Motor neuron (in vitro differentiated cells): ENCODE measurements at regions not wholly inside any gene's neighbourhood (a gene's known extent, or its start where the extent isn't known, plus 50 kb on each side); places are given as distances from the start of the nearest gene placed in this dataset.
"Not testable (repeated sequence)": the region's sequence is repeated elsewhere in the genome, so short reads cannot be mapped to it uniquely, and the experiment has no call there.

Experiments
- ATAC-seq, 8 experiments: fragments of 200-7000 bp; cut with Tn5 transposase; replicated peaks in 6 of 8; 2 replicates each; pipeline ENCODE4 v1.8.0; 2021; ENCODE audit warnings: mild to moderate bottlenecking in 8 of 8, moderate library complexity in 8 of 8
- H3K27ac ChIP-seq, 2 donors: fragments of 250-450 bp; sonication (Bioruptor Pico); 2 replicates each; pipeline ENCODE4 v1.9.0; 2021; ENCODE audit warnings: antibody characterized with exemption in 2 of 2, mild to moderate bottlenecking in 2 of 2, moderate library complexity in 1 of 2
- H3K4me1 ChIP-seq, 2 donors: fragments of 250-450 bp; sonication (Bioruptor Pico); replicated peaks in 1 of 2; 2 replicates each; pipeline ENCODE4 v1.6.1; 2021; ENCODE audit warnings: antibody characterized with exemption in 2 of 2, mild to moderate bottlenecking in 2 of 2, moderate library complexity in 1 of 2
- H3K4me3 ChIP-seq, 5 donors: fragments of 250-450 bp; sonication (Bioruptor Pico); 2 replicates each; pipeline ENCODE4 v1.9.0; 2021; ENCODE audit warnings: antibody characterized with exemption in 5 of 5, mild to moderate bottlenecking in 5 of 5, moderate library complexity in 4 of 5
- WGBS, 10 experiments: fragments of 450-650 bp; shearing (Covaris generic); methylation state at CpG; one replicate each; pipeline ENCODE4 v1.0.0; 2022; 5-methylcytosine and 5-hydroxymethylcytosine counted together
- in situ Hi-C, 9 experiments: fragments of 400-800 bp; cut with MboI; loops; one replicate each; pipeline ENCODE4 v1.15.0; 2021; ENCODE audit warnings: low sequenced_read_pairs in 9 of 9, low pct_unique_long_range_greater_than_20kb in 2 of 9; ENCODE audit not compliant: unreplicated experiment in 9 of 9

DNA sequence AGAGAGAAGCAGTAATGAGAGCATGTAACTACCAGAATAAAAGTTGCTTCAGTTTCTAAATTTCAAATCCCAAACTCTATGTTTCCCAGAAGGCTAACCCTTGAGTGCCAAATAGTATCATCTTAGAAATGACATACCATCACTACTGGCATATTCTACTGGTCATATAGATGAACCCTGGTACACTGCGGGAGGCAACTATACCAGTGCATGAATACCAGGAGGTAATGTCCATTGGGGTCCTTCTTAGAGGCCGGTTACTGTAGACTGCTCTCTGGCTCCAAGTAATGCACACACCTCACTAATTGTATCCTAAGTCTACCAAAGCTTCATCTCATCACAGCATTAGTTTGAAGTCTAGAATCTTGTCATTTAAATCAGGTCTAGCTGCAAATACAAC is 108.6 kb upstream of the MSMB start:
- in situ Hi-C loops, H3K4me3 ChIP-seq, H3K4me1 ChIP-seq, H3K27ac ChIP-seq, ATAC-seq: not testable (repeated sequence)
- 29 to 100% (median 100%) methylated on average over 1 to 2 of the region's 2 CpGs; no CpG with 5 or more reads in 3 of the 10 experiments for WGBS, 10 experiments

DNA sequence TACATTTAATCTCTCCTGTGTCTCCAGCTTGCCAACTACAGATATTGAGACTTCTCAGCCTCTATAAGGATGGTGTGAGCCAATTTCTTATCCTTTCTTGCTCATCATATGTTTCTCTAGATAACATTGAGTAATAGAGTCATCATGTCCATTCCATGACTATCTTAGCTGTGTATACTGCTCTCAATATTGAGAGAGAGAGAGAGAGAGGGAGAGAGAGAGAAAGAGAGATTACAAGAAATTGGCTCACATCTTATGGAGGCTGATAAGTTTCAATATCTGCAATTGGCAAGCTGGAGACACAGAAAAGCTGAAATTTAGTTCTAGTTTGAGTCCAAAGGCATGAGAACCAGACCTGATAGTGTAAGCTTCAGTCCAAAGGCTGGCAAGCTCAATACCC is 110.8 kb upstream of the MSMB start:
- in situ Hi-C loops, H3K4me1 ChIP-seq, H3K27ac ChIP-seq, H3K4me3 ChIP-seq, ATAC-seq: not testable (repeated sequence)

DNA sequence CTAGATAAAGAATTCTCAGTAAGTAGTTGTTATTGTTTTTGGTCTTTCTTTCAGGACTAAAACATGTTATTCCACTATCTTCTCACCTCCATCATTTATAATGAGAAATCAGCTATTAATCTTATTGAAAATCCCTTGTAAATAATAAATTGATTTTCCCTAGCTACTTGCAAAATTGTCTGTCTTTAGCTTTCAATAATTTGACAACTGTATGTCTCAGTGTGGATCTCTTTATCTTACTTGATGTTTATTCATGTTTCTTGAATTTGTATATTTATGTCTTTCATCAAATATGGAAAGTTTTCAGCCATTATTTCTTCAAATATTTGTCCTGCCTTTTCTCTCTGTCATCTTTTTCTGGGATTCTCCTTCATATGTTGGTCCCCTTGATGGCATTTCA is 117.1 kb upstream of the ANTXRL start:
- Histone ChIP-seq H3K27ac (no peak overlapping the region), H3K4me3 (no peak overlapping the region), H3K4me1 (no peaks in the 10 kb centered on the region)
- ATAC-seq, result no peak
- in situ Hi-C loops, result no loop called here

DNA sequence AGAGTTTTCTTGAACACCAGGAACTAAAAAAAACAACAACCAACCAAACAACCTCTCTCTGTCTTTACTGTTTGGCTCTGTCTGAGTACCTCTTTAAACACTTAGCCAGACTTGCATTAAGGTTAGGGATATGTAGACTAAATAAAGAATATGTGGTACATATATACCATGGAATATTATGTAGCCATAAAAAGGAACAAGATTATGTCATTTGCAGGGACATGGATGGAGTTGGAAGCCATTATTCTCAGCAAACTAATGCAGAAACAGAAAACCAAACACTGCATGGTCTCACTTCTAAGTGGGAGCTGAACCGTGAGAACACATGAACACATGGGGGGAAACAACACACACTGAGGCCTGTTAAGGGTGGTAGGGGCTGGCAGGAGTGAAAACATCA is 116.0 kb upstream of the ANTXRL start:
- WGBS, 10 experiments, result 13 to 100% (median 76%) methylated on average over 1 of the region's 1 CpG; no CpG with 5 or more reads in 4 of the 10 experiments
- in situ Hi-C loops, result no loop called here
- no peak overlapping the region for H3K27ac ChIP-seq
- no peak overlapping the region for H3K4me3 ChIP-seq
- no peaks in the 10 kb centered on the region for H3K4me1 ChIP-seq
- no peak for ATAC-seq

DNA sequence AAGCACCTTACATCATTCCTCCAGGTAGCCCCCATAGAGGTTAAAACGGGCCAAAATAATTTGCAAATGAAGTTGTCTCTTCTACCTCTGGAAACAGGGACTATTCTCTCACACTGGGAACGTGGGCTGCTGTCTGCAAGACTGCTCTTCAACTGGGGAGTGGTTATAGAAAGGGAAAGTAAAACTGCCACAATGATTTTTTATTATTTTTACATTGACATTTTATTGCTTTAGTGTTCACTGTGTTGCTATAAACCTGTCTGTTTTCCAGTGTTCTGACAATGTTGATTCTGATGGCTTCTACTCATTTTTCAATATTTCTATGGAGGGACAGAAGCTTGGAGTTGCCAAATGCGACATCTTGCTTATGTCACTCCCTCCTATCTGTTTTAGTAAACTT is 115.1 kb upstream of the ANTXRL start:
- Histone ChIP-seq H3K27ac (no peak overlapping the region), H3K4me3 (no peak overlapping the region), H3K4me1 (no peaks in the 10 kb centered on the region)
- 0 to 82% (median 33%) methylated on average over 1 to 3 of the region's 3 CpGs; no CpG with 5 or more reads in 1 of the 10 experiments for WGBS, 10 experiments
- in situ Hi-C loops, result no loop called here
- peak in 1 of 8 experiments; percentile 21 for ATAC-seq

DNA sequence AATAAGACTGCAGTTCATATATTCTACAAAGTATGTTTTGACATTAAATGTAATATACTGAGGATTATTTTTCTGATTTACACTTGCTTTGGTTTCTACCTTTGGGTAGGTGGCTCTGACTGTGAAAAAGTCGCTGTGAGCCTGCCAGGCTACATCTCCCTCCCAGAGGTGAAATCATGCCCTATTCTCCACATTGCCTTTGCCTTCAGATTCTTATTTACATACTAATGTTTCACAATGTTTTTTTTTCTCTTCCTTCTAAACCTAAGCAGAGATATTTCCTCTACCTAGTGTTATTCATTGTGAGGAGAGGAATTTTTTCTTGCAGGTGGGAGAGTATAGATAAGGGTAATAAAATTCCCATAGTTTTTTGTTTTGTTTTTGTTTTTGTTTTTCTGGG is 111.5 kb upstream of the ANTXRL start:
- 0 to 67% (median 50%) methylated on average over 1 of the region's 1 CpG; no CpG with 5 or more reads in 3 of the 10 experiments for WGBS, 10 experiments
- Histone ChIP-seq H3K4me3 (no peak overlapping the region), H3K27ac (no peak overlapping the region), H3K4me1 (no peaks in the 10 kb centered on the region)
- in situ Hi-C loops, result no loop called here
- ATAC-seq, result no peak

DNA sequence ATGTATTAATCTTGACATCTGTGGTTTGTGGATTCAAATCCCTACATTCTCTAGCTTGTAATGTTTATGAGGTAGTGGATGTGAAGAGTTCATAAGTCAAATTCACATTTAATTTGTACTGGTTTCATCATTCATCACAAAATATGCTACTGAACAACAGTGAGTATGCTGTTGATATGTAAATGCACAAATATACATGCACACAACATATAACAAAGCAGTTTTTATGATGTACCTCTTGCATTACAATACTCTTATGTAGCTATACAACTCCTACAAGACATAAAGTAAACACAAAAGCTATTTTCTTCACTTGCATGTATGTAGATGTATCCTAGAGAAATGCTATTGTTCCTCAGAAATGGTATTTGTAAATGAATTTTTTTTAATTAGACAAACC is 111.0 kb upstream of the ANTXRL start:
- no peak for ATAC-seq
- no peak overlapping the region for H3K4me3 ChIP-seq
- no peaks in the 10 kb centered on the region for H3K4me1 ChIP-seq
- in situ Hi-C loops, result no loop called here
- H3K27ac ChIP-seq, result no peak overlapping the region

DNA sequence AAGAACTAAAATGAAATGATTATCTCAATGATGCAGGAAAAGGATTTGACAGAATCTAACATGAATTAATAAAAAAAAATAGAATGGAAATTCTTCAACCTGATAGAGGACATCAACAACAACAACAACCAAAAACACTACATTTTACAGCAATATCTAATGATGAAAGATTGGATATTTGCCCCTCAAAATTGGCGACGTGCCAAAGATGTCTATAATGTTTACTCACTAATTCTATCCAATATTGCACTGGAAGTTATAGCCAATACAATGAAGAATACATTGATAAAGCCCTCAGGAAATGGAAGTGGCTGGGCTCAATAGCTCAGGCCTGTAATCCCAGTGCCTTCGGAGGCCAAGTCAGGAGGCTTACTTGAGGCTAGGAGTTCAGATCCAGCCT is 99.4 kb upstream of the ANTXRL start:
- not testable (repeated sequence) for ATAC-seq

DNA sequence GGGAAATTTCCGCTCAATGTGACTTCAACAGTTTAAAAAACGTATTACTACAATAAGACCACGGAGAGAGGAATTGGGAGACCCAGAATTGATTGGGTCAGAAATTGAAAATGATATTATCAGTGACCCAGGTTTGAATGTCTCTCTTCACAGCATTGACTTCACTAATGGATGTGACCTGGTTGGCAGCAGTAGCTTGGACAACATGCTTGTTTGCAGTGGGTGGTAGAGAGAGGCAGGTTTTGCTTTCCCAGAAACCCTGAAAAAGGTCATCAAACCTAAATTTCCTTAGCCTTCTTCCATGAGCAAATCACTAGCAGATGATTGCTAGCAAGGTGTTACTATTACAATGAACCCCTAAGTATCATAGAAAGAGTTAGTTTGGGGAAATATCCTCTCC is 89.7 kb upstream of the ANTXRL start:
- Histone ChIP-seq H3K4me3 (no peak overlapping the region), H3K27ac (no peak overlapping the region), H3K4me1 (no peaks in the 10 kb centered on the region)
- no peak for ATAC-seq
- in situ Hi-C loops, result no loop called here
- WGBS, 10 experiments, result 22 to 100% (median 71%) methylated on average over 1 to 3 of the region's 3 CpGs

More for the DNA sequence above, 99.4 kb upstream of the ANTXRL start:
- H3K27ac ChIP-seq, in situ Hi-C loops, H3K4me1 ChIP-seq, H3K4me3 ChIP-seq: not testable (repeated sequence)
- 25 to 100% (median 89%) methylated on average over 2 to 3 of the region's 3 CpGs; no CpG with 5 or more reads in 3 of the 10 experiments for WGBS, 10 experiments

DNA sequence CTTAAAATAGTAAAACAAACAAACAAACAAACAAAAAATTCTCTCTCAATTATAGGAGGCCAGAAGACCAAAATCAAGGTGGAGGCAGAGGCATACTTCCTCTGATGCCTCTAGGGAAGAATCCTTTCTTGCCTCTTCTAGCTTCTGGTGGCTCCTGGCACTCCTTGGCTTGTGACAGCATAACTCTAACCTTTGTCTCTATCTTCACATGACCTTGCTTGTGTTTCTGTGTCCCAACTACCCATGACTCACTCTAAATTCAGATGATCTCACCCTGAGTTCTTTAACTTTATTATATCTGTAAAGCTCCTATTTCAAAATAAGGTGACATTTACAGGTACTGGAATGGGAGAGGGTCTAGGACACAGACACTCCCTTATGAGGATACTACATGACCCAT is 88.3 kb upstream of the ANTXRL start:
- in situ Hi-C loops, result no loop called here
- no peak for ATAC-seq

DNA sequence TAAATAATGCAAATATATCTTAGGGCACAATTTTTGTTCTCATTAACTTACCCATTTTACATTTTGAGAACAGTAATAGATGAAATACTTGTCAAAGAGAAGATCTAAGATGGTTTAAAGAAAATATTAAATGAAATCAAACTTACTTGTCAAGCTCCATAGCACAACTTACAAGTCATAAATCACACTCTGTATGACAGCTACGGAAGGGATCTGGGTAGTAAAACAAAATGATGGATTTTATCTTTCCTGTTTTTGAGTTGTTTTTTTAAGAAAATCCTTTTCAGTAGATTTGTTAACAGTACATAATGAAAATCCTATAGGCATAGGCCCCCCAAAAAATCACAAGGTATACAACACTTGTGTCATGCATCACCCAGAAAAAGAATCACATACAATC is 84.4 kb upstream of the ANTXRL start:
- H3K4me1 ChIP-seq, H3K27ac ChIP-seq, ATAC-seq, in situ Hi-C loops, H3K4me3 ChIP-seq: not testable (repeated sequence)
- WGBS, 10 experiments, result 0 to 100% (median 77%) methylated on average over 1 of the region's 1 CpG; no CpG with 5 or more reads in 4 of the 10 experiments

More for the DNA sequence above, 88.3 kb upstream of the ANTXRL start:
- no peaks in the 10 kb centered on the region for H3K4me1 ChIP-seq
- no peak overlapping the region for H3K4me3 ChIP-seq
- H3K27ac ChIP-seq, result no peak overlapping the region

DNA sequence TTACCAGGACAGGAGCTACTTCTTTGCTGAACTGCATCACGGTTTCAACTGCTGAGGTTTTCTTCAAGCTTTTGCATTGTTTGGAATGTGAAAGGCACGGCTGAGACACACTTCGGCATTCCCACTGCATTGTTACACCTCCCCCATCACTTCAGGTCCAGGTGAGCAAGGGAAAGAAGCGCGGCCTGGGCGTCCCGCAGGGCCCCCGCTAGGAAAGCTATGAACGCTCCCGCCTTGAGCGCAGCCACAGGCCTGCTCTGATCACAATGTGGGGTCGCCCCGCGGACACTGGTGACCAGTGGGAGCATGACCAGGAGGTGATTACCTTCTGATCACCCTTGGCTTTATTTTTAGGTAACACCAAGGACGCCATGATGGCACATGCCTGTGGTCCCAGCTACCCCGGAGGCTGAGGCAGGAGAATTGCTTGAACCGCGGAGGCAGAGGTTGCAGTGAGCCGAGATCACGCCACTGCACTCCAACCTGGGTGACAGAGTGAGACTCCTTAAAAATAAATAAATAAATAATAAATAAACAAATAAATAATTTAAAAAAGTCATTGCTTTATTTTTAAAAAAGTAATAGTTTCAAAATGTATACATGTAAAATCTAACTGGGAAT is 82.2 kb upstream of the ANTXRL start:
- 20 to 84% methylated on average over 2 to 9 of the region's 20 CpGs; no CpG with 5 or more reads in 8 of the 10 experiments for WGBS, 10 experiments
- ATAC-seq, H3K27ac ChIP-seq, in situ Hi-C loops, H3K4me1 ChIP-seq, H3K4me3 ChIP-seq: not testable (repeated sequence)

DNA sequence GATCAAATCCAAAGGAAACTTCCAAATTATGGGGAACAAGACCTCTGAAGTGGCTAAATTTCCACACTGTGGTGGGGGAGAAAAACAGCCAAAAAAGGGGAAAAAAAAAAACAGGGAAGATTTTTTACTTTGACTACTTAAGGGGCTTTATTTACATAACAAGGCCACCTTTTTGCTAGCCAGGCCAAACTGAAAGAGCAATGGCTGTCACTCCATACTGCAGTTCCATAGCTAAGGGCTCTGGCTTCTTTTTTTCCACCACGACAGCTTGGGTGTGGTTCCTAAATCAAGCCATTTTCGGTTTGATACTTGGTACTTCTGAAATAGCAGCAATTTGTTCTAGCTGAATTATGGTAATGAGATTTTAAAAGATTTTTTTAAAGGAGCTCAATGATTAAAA is 76.4 kb upstream of the ANTXRL start:
- in situ Hi-C loops, H3K4me3 ChIP-seq, H3K27ac ChIP-seq, H3K4me1 ChIP-seq: not testable (repeated sequence)
- peak in 1 of 8 experiments; percentile 25 for ATAC-seq
- no CpG with 5 or more reads among the region's 2 CpGs for WGBS, 10 experiments

DNA sequence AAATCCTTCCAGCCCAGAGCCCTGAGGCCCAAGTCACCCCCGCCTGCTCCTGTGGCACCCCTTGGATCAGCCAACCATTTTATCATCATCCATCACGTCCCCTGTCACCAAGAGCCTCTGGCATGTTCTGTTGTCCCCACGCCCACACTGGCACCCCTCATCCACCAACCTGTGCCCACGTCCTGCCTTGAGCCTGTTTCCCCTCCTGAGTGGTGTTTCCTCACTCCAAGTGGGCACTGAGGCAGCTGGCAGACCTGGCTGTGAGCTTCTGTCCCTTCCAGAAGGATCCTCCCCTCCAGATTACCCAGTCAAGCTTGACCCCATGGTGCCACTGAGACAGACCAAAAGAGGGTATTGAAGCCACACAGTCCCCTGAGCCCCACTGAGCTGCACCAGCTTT is 71.4 kb upstream of the ANTXRL start:
- in situ Hi-C loops, result no loop called here
- Histone ChIP-seq H3K4me3 (no peak overlapping the region), H3K27ac (no peak overlapping the region), H3K4me1 (no peaks in the 10 kb centered on the region)
- 34% methylated on average over 3 of the region's 4 CpGs; no CpG with 5 or more reads in 9 of the 10 experiments for WGBS, 10 experiments
- no peak for ATAC-seq
